BLaER1 (cell line): ENCODE measurements at regions not wholly inside any gene's neighbourhood (a gene's known extent, or its start where the extent isn't known, plus 50 kb on each side); places are given as distances from the start of the nearest gene placed in this dataset.

Experiments
- H3K27ac ChIP-seq: shearing (Covaris generic); formaldehyde crosslinking; 2 replicates; pipeline ENCODE4 v1.8.1; 2022
- H3K27me3 ChIP-seq: shearing (Covaris generic); formaldehyde crosslinking; 2 replicates; pipeline ENCODE4 v1.8.1; 2022
- H3K36me3 ChIP-seq: shearing (Covaris generic); formaldehyde crosslinking; 2 replicates; pipeline ENCODE4 v1.8.1; 2022
- H3K4me1 ChIP-seq: shearing (Covaris generic); formaldehyde crosslinking; 2 replicates; pipeline ENCODE4 v1.8.1; 2022
- H3K4me2 ChIP-seq: shearing (Covaris generic); formaldehyde crosslinking; 2 replicates; pipeline ENCODE4 v1.8.1; 2022
- H3K4me3 ChIP-seq: shearing (Covaris generic); formaldehyde crosslinking; 2 replicates; pipeline ENCODE4 v1.8.1; 2022
- H3K9ac ChIP-seq: shearing (Covaris generic); formaldehyde crosslinking; 2 replicates; pipeline ENCODE4 v1.8.1; 2022
- H3K9me3 ChIP-seq: shearing (Covaris generic); formaldehyde crosslinking; 2 replicates; pipeline ENCODE4 v1.8.1; 2022
- H4K20me1 ChIP-seq: shearing (Covaris generic); formaldehyde crosslinking; 2 replicates; pipeline ENCODE4 v1.8.1; 2022
- Cebpa-rat ChIP-seq: shearing (Covaris generic); IDR thresholded peaks from 2 replicates; pipeline ENCODE4 v1.8.1; 2022

- Histone ChIP-seq H3K27me3 (no peaks in the 10 kb centered on the region), H4K20me1 (no peaks in the 10 kb centered on the region), H3K4me1 (no peaks in the 10 kb centered on the region), H3K4me3 (no peak overlapping the region), H3K27ac (no peak overlapping the region), H3K9me3 (no peaks in the 10 kb centered on the region), H3K36me3 (no peaks in the 10 kb centered on the region), H3K9ac (no peak overlapping the region), H3K4me2 (no peak overlapping the region)
- TF ChIP-seq Cebpa-rat: no peak
Measured at GRCh38 chr4:128590034-128590740, 219.3 kb upstream of the JADE1 start.

- TF ChIP-seq Cebpa-rat: no peak
- no peaks in the 10 kb centered on the region for H3K36me3 ChIP-seq
- H4K20me1 ChIP-seq: no peaks in the 10 kb centered on the region
- no peaks in the 10 kb centered on the region for H3K4me1 ChIP-seq
- H3K4me3 ChIP-seq: no peak overlapping the region
- no peak overlapping the region for H3K4me2 ChIP-seq
- no peak overlapping the region for H3K9ac ChIP-seq
- H3K27me3 ChIP-seq: no peaks in the 10 kb centered on the region
- no peak overlapping the region for H3K27ac ChIP-seq
- no peaks in the 10 kb centered on the region for H3K9me3 ChIP-seq
Measured at GRCh38 chr4:128589384-128589965, 220.0 kb upstream of the JADE1 start.

- no peaks in the 10 kb centered on the region for H3K36me3 ChIP-seq
- TF ChIP-seq Cebpa-rat: no peak
Measured at GRCh38 chr4:128587382-128587781, 222.1 kb upstream of the JADE1 start.

GRCh38 chr4:128583753-128584712 is 225.5 kb upstream of the JADE1 start:
- Histone ChIP-seq H3K4me3 (no peak overlapping the region), H3K27ac (no peak overlapping the region), H3K4me2 (no peak overlapping the region), H3K36me3 (no peaks in the 10 kb centered on the region), H3K4me1 (no peaks in the 10 kb centered on the region), H4K20me1 (no peaks in the 10 kb centered on the region), H3K9ac (no peak overlapping the region), H3K9me3 (no peaks in the 10 kb centered on the region), H3K27me3 (no peaks in the 10 kb centered on the region)
- no peak for TF ChIP-seq Cebpa-rat

More at GRCh38 chr4:128587382-128587781, 222.1 kb upstream of the JADE1 start:
- no peaks in the 10 kb centered on the region for H3K4me1 ChIP-seq
- H3K27ac ChIP-seq: no peak overlapping the region
- no peak overlapping the region for H3K9ac ChIP-seq
- no peaks in the 10 kb centered on the region for H4K20me1 ChIP-seq
- no peaks in the 10 kb centered on the region for H3K27me3 ChIP-seq
- H3K4me2 ChIP-seq: no peak overlapping the region
- no peaks in the 10 kb centered on the region for H3K9me3 ChIP-seq
- no peak overlapping the region for H3K4me3 ChIP-seq

- no peaks in the 10 kb centered on the region for H3K36me3 ChIP-seq
- TF ChIP-seq Cebpa-rat: no peak
- no peaks in the 10 kb centered on the region for H4K20me1 ChIP-seq
- H3K27ac ChIP-seq: no peak overlapping the region
- no peaks in the 10 kb centered on the region for H3K9me3 ChIP-seq
- H3K4me2 ChIP-seq: no peak overlapping the region
- H3K27me3 ChIP-seq: no peaks in the 10 kb centered on the region
- no peaks in the 10 kb centered on the region for H3K4me1 ChIP-seq
- no peak overlapping the region for H3K9ac ChIP-seq
- H3K4me3 ChIP-seq: no peak overlapping the region
Measured at GRCh38 chr4:128582427-128582870, 227.1 kb upstream of the JADE1 start.

- H3K9me3 ChIP-seq: no peaks in the 10 kb centered on the region
- no peaks in the 10 kb centered on the region for H4K20me1 ChIP-seq
- no peaks in the 10 kb centered on the region for H3K36me3 ChIP-seq
- H3K4me3 ChIP-seq: no peak overlapping the region
- H3K27me3 ChIP-seq: no peaks in the 10 kb centered on the region
- no peaks in the 10 kb centered on the region for H3K4me1 ChIP-seq
- H3K4me2 ChIP-seq: no peak overlapping the region
- H3K9ac ChIP-seq: no peak overlapping the region
- TF ChIP-seq Cebpa-rat: no peak
- H3K27ac ChIP-seq: no peak overlapping the region
Measured at GRCh38 chr4:128579154-128579853, 230.2 kb upstream of the JADE1 start.

- no peak overlapping the region for H3K4me2 ChIP-seq
- no peak overlapping the region for H3K9ac ChIP-seq
- H3K27me3 ChIP-seq: no peaks in the 10 kb centered on the region
- H3K36me3 ChIP-seq: no peaks in the 10 kb centered on the region
- no peaks in the 10 kb centered on the region for H4K20me1 ChIP-seq
- no peaks in the 10 kb centered on the region for H3K9me3 ChIP-seq
- H3K4me3 ChIP-seq: no peak overlapping the region
- no peaks in the 10 kb centered on the region for H3K4me1 ChIP-seq
- H3K27ac ChIP-seq: no peak overlapping the region
- TF ChIP-seq Cebpa-rat: no peak
Measured at GRCh38 chr4:128574706-128575105, 234.8 kb upstream of the JADE1 start.

- H3K27ac ChIP-seq: no peak overlapping the region
- no peaks in the 10 kb centered on the region for H3K27me3 ChIP-seq
- no peak overlapping the region for H3K4me2 ChIP-seq
Measured at GRCh38 chr4:128573781-128574508, 235.6 kb upstream of the JADE1 start.

GRCh38 chr4:128572778-128573241 is 236.7 kb upstream of the JADE1 start:
- no peaks in the 10 kb centered on the region for H4K20me1 ChIP-seq
- H3K4me1 ChIP-seq: no peaks in the 10 kb centered on the region
- H3K9me3 ChIP-seq: no peaks in the 10 kb centered on the region
- no peak overlapping the region for H3K4me3 ChIP-seq
- no peak overlapping the region for H3K27ac ChIP-seq
- no peaks in the 10 kb centered on the region for H3K36me3 ChIP-seq
- TF ChIP-seq Cebpa-rat: no peak
- H3K27me3 ChIP-seq: no peaks in the 10 kb centered on the region
- H3K9ac ChIP-seq: no peak overlapping the region
- H3K4me2 ChIP-seq: no peak overlapping the region

More at GRCh38 chr4:128573781-128574508, 235.6 kb upstream of the JADE1 start:
- Histone ChIP-seq H4K20me1 (no peaks in the 10 kb centered on the region), H3K9ac (no peak overlapping the region), H3K4me3 (no peak overlapping the region), H3K36me3 (no peaks in the 10 kb centered on the region), H3K4me1 (no peaks in the 10 kb centered on the region), H3K9me3 (no peaks in the 10 kb centered on the region)
- TF ChIP-seq Cebpa-rat: no peak
